Osteoblast (primary cell): ENCODE measurements at regions not wholly inside any gene's neighbourhood (a gene's known extent, or its start where the extent isn't known, plus 50 kb on each side); places are given as distances from the start of the nearest gene placed in this dataset.

Source experiments
- DNase-seq: peaks from one replicate; pipeline ENCODE4 v3.0.0; 2011; ENCODE audit warnings: low spot score, mixed read lengths; ENCODE audit not compliant: insufficient read length; ENCODE audit errors: missing footprints
- H2AFZ ChIP-seq: 2 replicates; pipeline ENCODE4 v1.6.0; 2011; ENCODE audit warnings: mild to moderate bottlenecking, low read length
- H3K27ac ChIP-seq: 2 replicates; pipeline ENCODE4 v1.5.1; 2011; ENCODE audit warnings: mild to moderate bottlenecking, low read depth, low read length, moderate library complexity
- H3K27me3 ChIP-seq: 2 replicates; pipeline ENCODE4 v1.6.0; 2012; ENCODE audit warnings: mild to moderate bottlenecking, control low read depth, inconsistent platforms, low read length, moderate library complexity; ENCODE audit not compliant: insufficient read depth
- H3K36me3 ChIP-seq: 2 replicates; pipeline ENCODE4 v1.5.1; 2011; ENCODE audit warnings: mild to moderate bottlenecking, low read length, control low read depth, moderate library complexity; ENCODE audit not compliant: insufficient read depth
- H3K4me1 ChIP-seq: 2 replicates; pipeline ENCODE4 v1.5.1; 2011; ENCODE audit warnings: mild to moderate bottlenecking, low read length, control low read depth, moderate library complexity; ENCODE audit not compliant: insufficient read depth
- H3K4me2 ChIP-seq: 2 replicates; pipeline ENCODE4 v1.6.0; 2011; ENCODE audit warnings: mild to moderate bottlenecking, low read length; ENCODE audit not compliant: insufficient read depth
- H3K4me3 ChIP-seq: fragments of 200-600 bp; sonication (generic); 3 replicates; pipeline ENCODE4 v1.5.1; 2012; ENCODE audit warnings: mild to moderate bottlenecking, low read length, inconsistent platforms; ENCODE audit not compliant: insufficient read depth
- H3K79me2 ChIP-seq: 2 replicates; pipeline ENCODE4 v1.6.0; 2012; ENCODE audit warnings: mild to moderate bottlenecking, low read length, control low read depth, inconsistent platforms; ENCODE audit not compliant: insufficient read depth
- H3K9me3 ChIP-seq: 2 replicates; pipeline ENCODE4 v1.5.1; 2011; ENCODE audit warnings: low read depth, low read length, control low read depth
- H4K20me1 ChIP-seq: 2 replicates; pipeline ENCODE4 v1.6.0; 2012; ENCODE audit warnings: mild to moderate bottlenecking, low read length, control low read depth; ENCODE audit not compliant: insufficient read depth
- CTCF ChIP-seq: IDR thresholded peaks from 2 replicates; pipeline ENCODE4 v1.5.1; 2011; ENCODE audit warnings: mild to moderate bottlenecking, low read depth, low read length, moderate library complexity; ENCODE audit errors: extremely low read depth

- no peak for TF ChIP-seq CTCF
- H3K4me2 ChIP-seq: no peak overlapping the region
Observed at GRCh38 chrX:147838465-147839131, 73.1 kb upstream of the FMR1 start.

GRCh38 chrX:147846676-147847075 is 65.0 kb upstream of the FMR1 start:
- H3K36me3 ChIP-seq: no peaks in the 10 kb centered on the region

More at GRCh38 chrX:147838465-147839131, 73.1 kb upstream of the FMR1 start:
- Histone ChIP-seq H2AFZ (no peak overlapping the region), H3K9me3 (no peaks in the 10 kb centered on the region), H3K36me3 (no peaks in the 10 kb centered on the region), H3K4me3 (no peak overlapping the region), H3K27me3 (no peaks in the 10 kb centered on the region), H3K27ac (no peak overlapping the region), H3K4me1 (no peaks in the 10 kb centered on the region), H4K20me1 (no peaks in the 10 kb centered on the region), H3K79me2 (no peaks in the 10 kb centered on the region)
- no peak for DNase-seq

DNA sequence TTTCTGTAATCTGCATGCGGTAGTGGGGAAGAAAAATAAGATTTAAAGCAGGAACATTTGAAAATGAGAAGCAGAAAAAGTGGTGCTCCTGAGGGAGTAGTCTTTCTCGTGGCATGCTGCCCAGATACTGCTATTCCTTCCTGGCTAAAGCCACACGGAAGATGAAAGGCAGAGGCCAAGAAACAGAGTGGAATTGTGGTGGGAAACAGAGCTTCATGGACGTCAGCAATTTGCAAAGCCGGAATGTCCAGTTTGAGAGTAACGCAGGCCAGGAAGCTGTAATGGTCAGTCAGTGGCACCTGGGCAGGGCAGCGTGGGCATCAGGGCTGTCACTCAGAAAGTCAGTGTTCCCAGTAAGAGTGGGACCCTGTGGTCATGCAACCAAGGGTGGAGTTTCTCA is 63.7 kb upstream of the FMR1 start:
- no peaks in the 10 kb centered on the region for H3K79me2 ChIP-seq
- no peak overlapping the region for H3K27ac ChIP-seq
- DNase-seq: no peak
- H3K4me2 ChIP-seq: no peak overlapping the region
- no peaks in the 10 kb centered on the region for H3K36me3 ChIP-seq
- no peaks in the 10 kb centered on the region for H4K20me1 ChIP-seq
- no peaks in the 10 kb centered on the region for H3K4me1 ChIP-seq
- no peak for TF ChIP-seq CTCF
- H2AFZ ChIP-seq: no peak overlapping the region
- no peaks in the 10 kb centered on the region for H3K27me3 ChIP-seq
- H3K4me3 ChIP-seq: no peak overlapping the region
- peaks cover 2% of the 10 kb centered on the region for H3K9me3 ChIP-seq

More at GRCh38 chrX:147846676-147847075, 65.0 kb upstream of the FMR1 start:
- no peak overlapping the region for H3K27ac ChIP-seq
- H3K4me3 ChIP-seq: no peak overlapping the region
- H3K27me3 ChIP-seq: no peaks in the 10 kb centered on the region
- no peak overlapping the region for H2AFZ ChIP-seq
- no peaks in the 10 kb centered on the region for H3K9me3 ChIP-seq
- no peaks in the 10 kb centered on the region for H3K79me2 ChIP-seq
- H3K4me2 ChIP-seq: no peak overlapping the region
- no peak for TF ChIP-seq CTCF
- H3K4me1 ChIP-seq: no peaks in the 10 kb centered on the region
- H4K20me1 ChIP-seq: no peaks in the 10 kb centered on the region
- no peak for DNase-seq

GRCh38 chrX:147848543-147849443 is 62.9 kb upstream of the FMR1 start:
- Histone ChIP-seq H3K4me3 (no peak overlapping the region), H3K4me2 (no peak overlapping the region)

More at GRCh38 chrX:147848543-147849443, 62.9 kb upstream of the FMR1 start:
- peaks cover 2% of the 10 kb centered on the region for H3K9me3 ChIP-seq
- no peaks in the 10 kb centered on the region for H3K36me3 ChIP-seq
- no peak for DNase-seq
- H3K27me3 ChIP-seq: no peaks in the 10 kb centered on the region
- no peaks in the 10 kb centered on the region for H4K20me1 ChIP-seq
- no peak overlapping the region for H2AFZ ChIP-seq
- no peak overlapping the region for H3K27ac ChIP-seq
- H3K4me1 ChIP-seq: no peaks in the 10 kb centered on the region
- no peaks in the 10 kb centered on the region for H3K79me2 ChIP-seq
- TF ChIP-seq CTCF: no peak
